ENCODE measurements at regions not wholly inside any gene's neighbourhood (a gene's known extent, or its start where the extent isn't known, plus 50 kb on each side); places are given as distances from the start of the nearest gene placed in this dataset.

DNA sequence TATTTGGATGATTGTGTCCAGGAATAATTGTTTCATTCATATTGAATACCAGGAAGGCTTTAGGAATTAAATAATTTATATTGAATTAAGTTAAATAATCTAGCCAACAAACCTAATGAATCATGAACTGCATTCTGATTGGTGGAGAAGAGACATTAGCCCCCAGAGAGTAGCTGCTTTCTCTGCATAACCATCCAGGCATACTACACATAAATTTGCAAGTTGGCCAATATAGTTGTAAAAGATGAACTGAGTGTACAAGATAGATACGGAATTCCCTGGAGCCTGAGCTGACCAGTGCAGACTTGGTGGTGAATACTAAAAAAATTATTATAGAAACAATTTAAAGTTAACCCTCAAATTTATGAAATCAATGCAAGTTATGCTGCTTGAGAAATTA lies 311.8 kb upstream of the KIF2A start:
- H3K79me2 ChIP-seq (ENCODE audit: low read length) = no peaks in the 10 kb centered on the region
- H3K9me3 ChIP-seq (ENCODE audit: insufficient read depth, low read length) = no peaks in the 10 kb centered on the region
- no peak overlapping the region for H3K9ac ChIP-seq (ENCODE audit: low read length)
- no peaks in the 10 kb centered on the region for H4K20me1 ChIP-seq (ENCODE audit: insufficient read depth, low read length)
- no peak overlapping the region for H3K4me2 ChIP-seq (ENCODE audit: low read length)
- no peak overlapping the region for H3K4me3 ChIP-seq (ENCODE audit: low read length)
- H3K27ac ChIP-seq (ENCODE audit: low read length) = no peak overlapping the region
- no peak overlapping the region for H2AFZ ChIP-seq (ENCODE audit: low read depth, low read length)
- H3K27me3 ChIP-seq (ENCODE audit: low read depth, low read length) = no peaks in the 10 kb centered on the region
- no peaks in the 10 kb centered on the region for H3K36me3 ChIP-seq (replicated peaks; ENCODE audit: low read depth, low read length)
- no peak for TF ChIP-seq EZH2phosphoT487 (IDR thresholded peaks at IDR 0.05; ENCODE audit: low read depth)
- TF ChIP-seq, protein P1, sequence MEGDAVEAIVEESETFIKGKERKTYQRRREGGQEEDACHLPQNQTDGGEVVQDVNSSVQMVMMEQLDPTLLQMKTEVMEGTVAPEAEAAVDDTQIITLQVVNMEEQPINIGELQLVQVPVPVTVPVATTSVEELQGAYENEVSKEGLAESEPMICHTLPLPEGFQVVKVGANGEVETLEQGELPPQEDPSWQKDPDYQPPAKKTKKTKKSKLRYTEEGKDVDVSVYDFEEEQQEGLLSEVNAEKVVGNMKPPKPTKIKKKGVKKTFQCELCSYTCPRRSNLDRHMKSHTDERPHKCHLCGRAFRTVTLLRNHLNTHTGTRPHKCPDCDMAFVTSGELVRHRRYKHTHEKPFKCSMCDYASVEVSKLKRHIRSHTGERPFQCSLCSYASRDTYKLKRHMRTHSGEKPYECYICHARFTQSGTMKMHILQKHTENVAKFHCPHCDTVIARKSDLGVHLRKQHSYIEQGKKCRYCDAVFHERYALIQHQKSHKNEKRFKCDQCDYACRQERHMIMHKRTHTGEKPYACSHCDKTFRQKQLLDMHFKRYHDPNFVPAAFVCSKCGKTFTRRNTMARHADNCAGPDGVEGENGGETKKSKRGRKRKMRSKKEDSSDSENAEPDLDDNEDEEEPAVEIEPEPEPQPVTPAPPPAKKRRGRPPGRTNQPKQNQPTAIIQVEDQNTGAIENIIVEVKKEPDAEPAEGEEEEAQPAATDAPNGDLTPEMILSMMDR (IDR thresholded peaks at IDR 0.05; ENCODE audit: low read depth, low read length) = no peak
- no peaks in the 10 kb centered on the region for H3K4me1 ChIP-seq (ENCODE audit: low read length)

DNA sequence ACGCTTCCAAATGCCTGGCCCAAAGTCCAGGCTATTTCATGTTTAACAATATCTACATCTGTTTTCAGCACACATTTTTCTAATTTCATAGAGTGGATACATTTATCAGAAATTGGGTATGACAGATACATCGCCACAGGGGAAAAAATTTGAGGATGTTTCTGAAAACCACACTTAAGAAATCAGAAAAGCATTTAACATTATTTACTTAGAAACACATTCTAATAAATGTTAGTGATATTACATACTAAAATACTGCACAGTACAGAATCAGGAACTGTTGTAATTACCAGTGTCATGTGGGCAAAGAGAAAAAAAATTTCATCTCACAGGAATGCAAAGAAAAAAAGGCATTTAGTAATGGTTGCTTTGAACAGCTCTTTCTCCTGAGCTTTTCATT lies 310.5 kb upstream of the KIF2A start:
- Histone ChIP-seq H3K27me3 (ENCODE audit: low read depth, low read length) (no peaks in the 10 kb centered on the region), H3K79me2 (ENCODE audit: low read length) (no peaks in the 10 kb centered on the region), H3K36me3 (replicated peaks; ENCODE audit: low read depth, low read length) (no peaks in the 10 kb centered on the region), H2AFZ (ENCODE audit: low read depth, low read length) (no peak overlapping the region), H3K27ac (ENCODE audit: low read length) (no peak overlapping the region), H3K4me2 (ENCODE audit: low read length) (no peak overlapping the region), H3K9ac (ENCODE audit: low read length) (no peak overlapping the region), H3K4me3 (ENCODE audit: low read length) (no peak overlapping the region), H3K9me3 (ENCODE audit: insufficient read depth, low read length) (no peaks in the 10 kb centered on the region), H3K4me1 (ENCODE audit: low read length) (no peaks in the 10 kb centered on the region), H4K20me1 (ENCODE audit: insufficient read depth, low read length) (no peaks in the 10 kb centered on the region)
- TF ChIP-seq, protein P1 (IDR thresholded peaks at IDR 0.05; ENCODE audit: low read depth, low read length) = no peak
- TF ChIP-seq EZH2phosphoT487 (IDR thresholded peaks at IDR 0.05; ENCODE audit: low read depth) = no peak

DNA sequence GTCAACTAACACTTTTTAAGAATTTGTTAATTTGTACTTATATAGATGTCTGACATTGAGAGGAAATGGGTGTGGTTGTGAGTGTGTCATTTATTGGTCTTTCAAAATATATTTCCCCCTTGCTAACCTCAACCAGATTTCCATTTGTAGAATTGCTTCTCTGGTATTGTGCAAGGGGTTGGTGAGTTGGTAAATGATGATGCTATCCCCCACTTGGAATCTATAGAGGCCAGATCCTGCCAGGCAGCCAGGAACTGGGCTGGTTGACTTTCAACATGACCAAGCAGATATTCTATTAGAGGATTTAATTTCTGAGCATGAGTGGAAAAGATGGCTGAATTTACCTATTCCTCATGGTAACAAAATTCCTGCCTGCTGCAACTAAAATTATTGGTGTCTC lies 306.6 kb upstream of the KIF2A start:
- TF ChIP-seq, protein P1 (IDR thresholded peaks at IDR 0.05; ENCODE audit: low read depth, low read length) = no peak
- no peak for TF ChIP-seq EZH2phosphoT487 (IDR thresholded peaks at IDR 0.05; ENCODE audit: low read depth)
- H3K4me1 ChIP-seq (ENCODE audit: low read length) = no peaks in the 10 kb centered on the region

DNA sequence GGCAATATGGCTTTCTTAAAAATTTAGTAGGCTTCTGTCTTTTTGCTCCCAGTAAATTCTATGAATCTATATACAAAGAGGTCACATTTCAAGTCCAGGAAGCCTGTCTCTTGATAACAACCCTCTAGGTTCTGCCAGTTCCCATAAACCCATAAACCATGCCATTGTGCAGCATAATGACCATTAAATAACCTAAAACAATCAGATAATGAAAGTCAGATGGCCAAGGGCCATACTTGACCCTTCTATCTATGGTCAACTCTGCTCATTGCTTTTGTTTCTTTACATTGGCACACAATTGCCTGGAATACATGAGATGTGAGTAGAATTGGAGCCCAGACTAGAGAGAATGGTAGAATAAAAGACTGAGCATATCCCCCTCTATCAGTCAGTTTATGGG lies 305.4 kb upstream of the KIF2A start:
- no peak overlapping the region for H3K27ac ChIP-seq (ENCODE audit: low read length)
- H3K4me2 ChIP-seq (ENCODE audit: low read length) = no peak overlapping the region
- H3K27me3 ChIP-seq (ENCODE audit: low read depth, low read length) = no peaks in the 10 kb centered on the region
- H3K36me3 ChIP-seq (replicated peaks; ENCODE audit: low read depth, low read length) = no peaks in the 10 kb centered on the region
- no peak overlapping the region for H3K4me3 ChIP-seq (ENCODE audit: low read length)
- no peaks in the 10 kb centered on the region for H3K4me1 ChIP-seq (ENCODE audit: low read length)
- no peaks in the 10 kb centered on the region for H4K20me1 ChIP-seq (ENCODE audit: insufficient read depth, low read length)
- no peak overlapping the region for H3K9ac ChIP-seq (ENCODE audit: low read length)
- H3K9me3 ChIP-seq (ENCODE audit: insufficient read depth, low read length) = no peaks in the 10 kb centered on the region
- TF ChIP-seq, protein P1 (IDR thresholded peaks at IDR 0.05; ENCODE audit: low read depth, low read length) = no peak
- no peak for TF ChIP-seq EZH2phosphoT487 (IDR thresholded peaks at IDR 0.05; ENCODE audit: low read depth)
- no peaks in the 10 kb centered on the region for H3K79me2 ChIP-seq (ENCODE audit: low read length)
- no peak overlapping the region for H2AFZ ChIP-seq (ENCODE audit: low read depth, low read length)

More for the DNA sequence above, 306.6 kb upstream of the KIF2A start:
- H3K4me2 ChIP-seq (ENCODE audit: low read length) = no peak overlapping the region
- H4K20me1 ChIP-seq (ENCODE audit: insufficient read depth, low read length) = no peaks in the 10 kb centered on the region
- no peaks in the 10 kb centered on the region for H3K9me3 ChIP-seq (ENCODE audit: insufficient read depth, low read length)
- H3K79me2 ChIP-seq (ENCODE audit: low read length) = no peaks in the 10 kb centered on the region
- H3K4me3 ChIP-seq (ENCODE audit: low read length) = no peak overlapping the region
- no peak overlapping the region for H3K27ac ChIP-seq (ENCODE audit: low read length)
- no peaks in the 10 kb centered on the region for H3K27me3 ChIP-seq (ENCODE audit: low read depth, low read length)
- H2AFZ ChIP-seq (ENCODE audit: low read depth, low read length) = no peak overlapping the region
- no peaks in the 10 kb centered on the region for H3K36me3 ChIP-seq (replicated peaks; ENCODE audit: low read depth, low read length)
- H3K9ac ChIP-seq (ENCODE audit: low read length) = no peak overlapping the region

Data from OCI-LY3 (cell line).